WTC11 (cell line): ENCODE measurements at regions not wholly inside any gene's neighbourhood (a gene's known extent, or its start where the extent isn't known, plus 50 kb on each side); places are given as distances from the start of the nearest gene placed in this dataset.

Source experiments
- ATAC-seq: fragments of 200-7000 bp; cut with Tn5 transposase; 2 replicates; pipeline ENCODE4 v1.10.0; 2021; ENCODE audit warnings: mild to moderate bottlenecking, moderate library complexity
- CTCF ChIA-PET: fragments of 300-600 bp; sonication (Branson Sonifier 250); formaldehyde crosslinking; loops from one replicate; lab custom pipeline; 2021; ENCODE audit warnings: antibody characterized with exemption; lab: Charles Lee
- POLR2A ChIA-PET: fragments of 350-600 bp; sonication (Branson Sonifier 250); formaldehyde crosslinking; loops from one replicate; lab custom pipeline; 2021; ENCODE audit warnings: antibody characterized with exemption; lab: Charles Lee
- DNase-seq: peaks from one replicate; pipeline ENCODE4 v3.0.0; 2021; ENCODE audit warnings: low spot score
- H3K27ac Mint-ChIP-seq: 2 replicates; pipeline ENCODE4 v1.8.0; 2021; ENCODE audit warnings: mixed read lengths
- H3K27me3 Mint-ChIP-seq: 2 replicates; pipeline ENCODE4 v1.8.0; 2021; ENCODE audit warnings: low read depth, mild to moderate bottlenecking, moderate library complexity, mixed read lengths
- H3K36me3 Mint-ChIP-seq: 2 replicates; pipeline ENCODE4 v1.8.0; 2021; ENCODE audit warnings: mixed read lengths
- H3K4me1 Mint-ChIP-seq: 2 replicates; pipeline ENCODE4 v1.8.0; 2022; ENCODE audit warnings: mixed read lengths
- H3K4me3 Mint-ChIP-seq: 2 replicates; pipeline ENCODE4 v1.8.0; 2021; ENCODE audit warnings: mild to moderate bottlenecking, moderate library complexity, mixed read lengths
- H3K9me3 Mint-ChIP-seq: 2 replicates; pipeline ENCODE4 v1.8.0; 2021; ENCODE audit warnings: mixed read lengths
- AFF4 ChIP-seq: sonication (generic); formaldehyde crosslinking; IDR thresholded peaks from 2 replicates; pipeline ENCODE4 v1.8.1; 2023; ENCODE audit warnings: mild to moderate bottlenecking, missing genetic modification reagents, borderline replicate concordance
- AR ChIP-seq: fragments of 250-450 bp; sonication (Bioruptor Pico); IDR thresholded peaks from 2 replicates; pipeline ENCODE4 v1.9.0; 2021; ENCODE audit warnings: mild to moderate bottlenecking
- ATF3 ChIP-seq: sonication (generic); formaldehyde crosslinking; conservative IDR thresholded peaks from 2 replicates; pipeline ENCODE4 v1.8.1; 2022; ENCODE audit warnings: mild to moderate bottlenecking, missing genetic modification reagents
- CBFB ChIP-seq: sonication (generic); formaldehyde crosslinking; IDR thresholded peaks from 2 replicates; pipeline ENCODE4 v1.8.1; 2022; ENCODE audit warnings: mild to moderate bottlenecking, low read depth, missing genetic modification reagents
- CREB1 ChIP-seq: sonication (generic); formaldehyde crosslinking; IDR thresholded peaks from 2 replicates; pipeline ENCODE4 v1.8.0; 2023; ENCODE audit warnings: mild to moderate bottlenecking, missing genetic modification reagents
- ELF4 ChIP-seq: sonication (generic); formaldehyde crosslinking; IDR thresholded peaks from 2 replicates; pipeline ENCODE4 v1.8.1; 2022; ENCODE audit warnings: low read depth, mild to moderate bottlenecking, moderate library complexity, missing genetic modification reagents
- GRHL2 ChIP-seq: fragments of 250-450 bp; sonication (Bioruptor Pico); IDR thresholded peaks from 2 replicates; pipeline ENCODE4 v1.8.0; 2022; ENCODE audit warnings: mild to moderate bottlenecking, moderate library complexity; ENCODE audit not compliant: insufficient replicate concordance, severe bottlenecking
- KAT7 ChIP-seq: sonication (generic); formaldehyde crosslinking; IDR thresholded peaks from 2 replicates; pipeline ENCODE4 v1.8.1; 2023; ENCODE audit warnings: missing genetic modification reagents, mild to moderate bottlenecking, borderline replicate concordance
- MLX ChIP-seq: sonication (generic); formaldehyde crosslinking; IDR thresholded peaks from 2 replicates; pipeline ENCODE4 v1.8.1; 2023; ENCODE audit warnings: mild to moderate bottlenecking, missing genetic modification reagents, moderate library complexity
- MXD4 ChIP-seq: fragments of 250-450 bp; sonication (Bioruptor Pico); IDR thresholded peaks from 2 replicates; pipeline ENCODE4 v1.8.0; 2021; ENCODE audit warnings: mild to moderate bottlenecking, moderate library complexity, borderline replicate concordance
- MYBL2 ChIP-seq: sonication (generic); formaldehyde crosslinking; IDR thresholded peaks from 2 replicates; pipeline ENCODE4 v1.8.1; 2023; ENCODE audit warnings: mild to moderate bottlenecking, moderate library complexity, missing genetic modification reagents
- NFATC4 ChIP-seq: fragments of 250-450 bp; sonication (Bioruptor Pico); IDR thresholded peaks from 2 replicates; pipeline ENCODE4 v1.9.0; 2021; ENCODE audit warnings: mild to moderate bottlenecking
- NR3C1 ChIP-seq: sonication (generic); formaldehyde crosslinking; conservative IDR thresholded peaks from 2 replicates; pipeline ENCODE4 v1.8.1; 2023; ENCODE audit warnings: low read depth, mild to moderate bottlenecking, missing genetic modification reagents
- USF2 ChIP-seq: sonication (generic); formaldehyde crosslinking; IDR thresholded peaks from 2 replicates; pipeline ENCODE4 v1.8.1; 2023; ENCODE audit warnings: mild to moderate bottlenecking, missing genetic modification reagents, moderate library complexity
- ZNF121 ChIP-seq: sonication (generic); formaldehyde crosslinking; IDR thresholded peaks from 2 replicates; pipeline ENCODE4 v1.8.0; 2023; ENCODE audit warnings: missing genetic modification reagents
- ZNF317 ChIP-seq: sonication (generic); formaldehyde crosslinking; IDR thresholded peaks from 2 replicates; pipeline ENCODE4 v1.8.1; 2023; ENCODE audit warnings: low read depth, mild to moderate bottlenecking, moderate library complexity, missing genetic modification reagents, borderline replicate concordance
- ZNF396 ChIP-seq: fragments of 250-450 bp; sonication (Bioruptor Pico); IDR thresholded peaks from 2 replicates; pipeline ENCODE4 v1.8.0; 2021; ENCODE audit warnings: mild to moderate bottlenecking, moderate library complexity, borderline replicate concordance
- ZNF416 ChIP-seq: fragments of 250-450 bp; sonication (Bioruptor Pico); IDR thresholded peaks from 2 replicates; pipeline ENCODE4 v1.9.0; 2021; ENCODE audit warnings: mild to moderate bottlenecking, inconsistent platforms
- ZNF512 ChIP-seq: sonication (generic); formaldehyde crosslinking; IDR thresholded peaks from 2 replicates; pipeline ENCODE4 v1.8.1; 2022; ENCODE audit warnings: missing genetic modification reagents, borderline replicate concordance
- ZNF671 ChIP-seq: fragments of 250-450 bp; sonication (Bioruptor Pico); IDR thresholded peaks from 2 replicates; pipeline ENCODE4 v1.8.0; 2021; ENCODE audit warnings: mild to moderate bottlenecking
- ZSCAN18 ChIP-seq: fragments of 250-450 bp; sonication (Bioruptor Pico); IDR thresholded peaks from 2 replicates; pipeline ENCODE4 v2.1.2; 2022; ENCODE audit warnings: mild to moderate bottlenecking, moderate library complexity

GRCh38 chr2:138105358-138105757 lies 141.1 kb downstream of the HNMT start (continued):
- TF ChIP-seq ZSCAN18 (CRISPR knock-in tag), result no peak
- no peak for TF ChIP-seq USF2 (CRISPR knock-in tag)
- no peak for TF ChIP-seq MXD4 (CRISPR knock-in tag)
- TF ChIP-seq ZNF396 (CRISPR knock-in tag), result no peak
- no peak for TF ChIP-seq ZNF416 (CRISPR knock-in tag)
- no peak for TF ChIP-seq AFF4 (CRISPR knock-in tag)
- no peak for TF ChIP-seq ELF4
- no peak for TF ChIP-seq NFATC4 (CRISPR knock-in tag)
- no peak for TF ChIP-seq GRHL2 (CRISPR knock-in tag)
- no peak for TF ChIP-seq NR3C1 (CRISPR knock-in tag)

- peaks cover 11% of the 10 kb centered on the region for H3K9me3 Mint-ChIP-seq
- ChIA-PET CTCF (no interaction called here), POLR2A (no interaction called here)
- no peaks in the 10 kb centered on the region for H3K4me1 Mint-ChIP-seq
- DNase-seq (no peak), ATAC-seq (no peak)
- H3K4me3 Mint-ChIP-seq, result no peak overlapping the region
- no peak for TF ChIP-seq AR (CRISPR knock-in tag)
- no peak for TF ChIP-seq ATF3 (CRISPR knock-in tag)
- no peak for TF ChIP-seq MYBL2 (CRISPR knock-in tag)
- H3K27me3 Mint-ChIP-seq, result no peaks in the 10 kb centered on the region
- no peak overlapping the region for H3K27ac Mint-ChIP-seq
- peaks cover 2% of the 10 kb centered on the region; the same call in 1 of the 2 replicates for H3K36me3 Mint-ChIP-seq
Observed at GRCh38 chr2:138106606-138107005, 142.3 kb downstream of the HNMT start.

GRCh38 chr2:138107288-138107687 lies 143.0 kb downstream of the HNMT start:
- H3K4me1 Mint-ChIP-seq, result no peaks in the 10 kb centered on the region

More at GRCh38 chr2:138107288-138107687, 143.0 kb downstream of the HNMT start:
- no peak for ATAC-seq
- no peak for TF ChIP-seq KAT7 (CRISPR knock-in tag)
- no peak for TF ChIP-seq CBFB (CRISPR knock-in tag)
- no peak for TF ChIP-seq CREB1 (CRISPR knock-in tag)
- TF ChIP-seq ZNF317, result no peak
- TF ChIP-seq ZNF512 (CRISPR knock-in tag), result no peak
- TF ChIP-seq ZNF671, result no peak
- no peak for TF ChIP-seq ZNF121 (CRISPR knock-in tag)
- no peak for TF ChIP-seq MLX
- Mint-ChIP-seq H3K27me3 (no peaks in the 10 kb centered on the region), H3K36me3 (peaks cover 2% of the 10 kb centered on the region; the same call in 1 of the 2 replicates), H3K27ac (no peak overlapping the region), H3K4me3 (no peak overlapping the region), H3K9me3 (peaks cover 11% of the 10 kb centered on the region)
- no peak for DNase-seq
- CTCF ChIA-PET, result no interaction called here
- POLR2A ChIA-PET, result no interaction called here
